ENCODE measurements at regions not wholly inside any gene's neighbourhood (a gene's known extent, or its start where the extent isn't known, plus 50 kb on each side); places are given as distances from the start of the nearest gene placed in this dataset.

DNA sequence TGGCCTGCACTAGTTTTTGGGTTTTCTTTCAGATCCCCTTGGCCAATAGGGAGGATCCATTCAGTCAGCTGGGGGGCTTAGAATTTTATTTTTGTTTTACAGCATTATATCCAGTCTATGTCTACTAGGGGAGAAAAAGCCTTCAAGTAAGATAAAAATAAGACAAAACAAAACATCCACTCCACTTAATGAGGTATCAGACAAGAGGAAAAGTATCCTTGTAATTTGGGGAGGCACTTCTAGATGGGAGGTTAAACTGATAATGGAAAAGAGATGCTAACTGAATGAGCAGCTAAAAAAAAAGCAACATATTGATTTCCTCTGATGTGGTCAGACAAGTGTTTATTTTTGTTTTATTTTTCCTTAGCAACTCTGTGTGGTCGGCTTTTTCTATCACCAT is 278.0 kb upstream of the ANO3 start:
- no peak for DNase-seq

DNA sequence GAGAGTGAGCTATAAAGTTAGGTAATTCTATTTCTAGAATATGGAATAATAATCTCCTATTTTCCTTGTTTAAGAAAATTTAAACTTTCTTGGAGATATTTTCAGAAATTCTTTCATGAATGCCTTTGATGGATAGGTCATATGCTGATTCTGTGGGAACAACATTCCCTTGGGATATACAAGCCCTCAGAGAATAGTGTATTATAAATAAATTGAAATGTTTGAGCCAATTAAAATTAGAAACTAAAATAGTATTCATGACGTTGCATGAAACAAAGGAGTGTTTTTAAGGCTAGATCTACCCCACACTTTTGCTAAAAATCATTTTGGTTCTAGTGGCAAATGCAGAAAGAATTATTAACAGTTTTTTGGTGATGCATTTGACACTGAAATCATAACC is 269.3 kb upstream of the ANO3 start:
- no peak for DNase-seq

DNA sequence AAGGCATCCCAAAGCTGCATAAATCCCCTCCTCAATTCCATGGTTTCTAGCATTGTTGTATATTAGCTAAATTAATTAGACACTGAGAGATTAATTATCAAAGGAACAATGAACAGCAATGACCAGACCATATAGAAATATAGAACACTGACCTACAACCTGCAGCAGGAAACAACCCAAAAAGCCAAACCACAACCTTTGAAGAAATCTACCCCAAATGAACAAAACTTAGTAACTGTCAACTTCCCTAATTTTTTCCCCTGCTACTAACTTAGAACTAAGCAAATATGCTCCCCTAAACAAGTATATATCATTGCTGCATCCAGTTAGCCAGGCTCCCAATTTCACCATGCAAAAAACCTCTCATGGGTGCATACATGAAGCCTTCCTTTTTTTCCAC is 268.0 kb upstream of the ANO3 start:
- no peak for DNase-seq

DNA sequence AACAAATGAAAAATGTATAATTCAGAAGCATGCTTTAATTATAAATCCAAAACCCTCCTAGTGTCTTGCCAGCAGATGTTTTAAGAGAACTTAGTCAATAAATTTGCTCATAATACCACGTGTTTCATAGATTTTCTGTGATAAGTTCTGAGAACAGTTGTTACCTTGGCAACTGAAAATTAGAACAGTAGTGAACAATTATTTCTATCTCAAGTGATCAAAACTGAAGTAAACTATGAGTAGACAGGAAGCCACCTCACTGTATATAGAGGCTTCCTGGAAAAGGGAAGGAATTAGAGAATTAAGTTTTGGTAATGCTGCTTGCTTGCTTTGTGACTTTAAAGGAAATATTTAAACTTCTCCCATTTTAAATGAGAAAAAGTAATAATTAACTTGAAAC is 266.0 kb upstream of the ANO3 start:
- no peak for DNase-seq

DNA sequence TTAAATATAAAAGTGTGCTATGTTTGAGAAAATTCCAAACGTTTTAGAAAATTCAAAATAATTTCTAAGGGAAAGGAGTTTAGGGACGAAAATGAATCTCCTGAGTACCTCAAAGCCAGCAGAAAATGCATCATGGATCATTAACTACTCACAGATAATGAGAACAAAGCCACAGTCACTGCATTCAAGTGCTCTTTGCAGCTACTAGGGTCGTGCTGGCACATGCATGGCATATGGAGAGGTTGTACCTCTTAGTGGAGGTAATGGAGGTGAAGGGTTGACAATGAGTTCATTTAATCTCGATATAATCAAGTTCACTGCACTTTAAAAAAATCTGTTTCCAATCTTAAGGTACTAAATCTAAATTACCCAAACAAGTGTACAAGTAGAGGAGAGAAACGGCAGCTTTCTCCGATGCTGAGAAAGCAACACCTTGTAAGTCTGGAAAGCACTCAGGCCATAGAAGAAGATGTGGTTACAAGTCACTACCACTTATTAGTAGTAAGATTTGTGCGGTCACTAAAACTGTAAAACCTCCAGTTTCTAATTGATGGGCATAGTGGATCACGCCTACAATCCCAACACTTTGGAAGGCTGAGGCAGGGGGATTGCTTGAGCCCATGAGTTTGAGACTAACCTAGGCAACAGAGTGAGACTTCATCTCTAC is 261.1 kb upstream of the ANO3 start:
- DNase-seq, result no peak

DNA sequence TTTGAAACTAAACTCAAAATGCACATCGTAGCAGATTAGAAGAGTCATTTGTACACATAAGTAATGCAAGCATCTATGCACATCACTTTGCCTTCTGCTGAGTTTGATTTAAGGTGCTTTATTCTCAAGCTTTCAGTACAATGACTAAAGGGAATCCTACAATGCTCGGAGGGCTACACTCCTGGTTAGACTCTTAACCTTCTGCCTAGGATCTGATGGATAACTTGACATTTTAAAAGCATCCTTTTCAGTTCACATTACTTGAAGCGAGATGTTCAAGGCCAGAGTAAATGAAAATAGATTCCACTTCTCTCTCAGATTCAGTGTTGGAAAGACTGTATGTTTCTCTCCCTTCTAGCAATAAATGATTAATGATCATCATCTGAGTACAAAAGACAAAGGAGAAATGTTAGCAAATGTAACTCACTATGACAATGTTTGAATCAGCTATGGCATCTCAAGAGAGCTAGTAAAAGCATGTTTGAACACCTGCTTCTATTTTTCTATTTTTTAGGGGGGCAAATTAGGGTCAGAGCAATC is 259.2 kb upstream of the ANO3 start:
- DNase-seq, result no peak

DNA sequence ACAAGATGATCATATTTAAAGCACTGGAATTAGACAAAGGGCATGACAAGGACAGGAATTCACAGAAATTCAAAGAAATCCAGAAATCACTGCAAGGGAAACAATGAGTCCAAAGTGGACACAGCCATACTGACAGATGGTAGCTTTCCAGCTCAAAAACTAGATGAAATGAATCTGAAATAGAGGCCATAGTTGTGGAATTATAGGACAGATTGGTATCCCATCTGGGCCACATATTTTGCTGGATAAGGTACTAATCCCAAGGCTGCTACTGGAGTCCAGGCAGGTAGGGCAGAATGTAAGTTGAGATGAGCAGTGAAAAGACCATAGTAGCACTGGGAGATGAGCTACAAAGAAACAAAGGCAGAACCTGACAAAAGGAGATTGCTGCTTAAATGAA is 258.3 kb upstream of the ANO3 start:
- DNase-seq, result no peak

DNA sequence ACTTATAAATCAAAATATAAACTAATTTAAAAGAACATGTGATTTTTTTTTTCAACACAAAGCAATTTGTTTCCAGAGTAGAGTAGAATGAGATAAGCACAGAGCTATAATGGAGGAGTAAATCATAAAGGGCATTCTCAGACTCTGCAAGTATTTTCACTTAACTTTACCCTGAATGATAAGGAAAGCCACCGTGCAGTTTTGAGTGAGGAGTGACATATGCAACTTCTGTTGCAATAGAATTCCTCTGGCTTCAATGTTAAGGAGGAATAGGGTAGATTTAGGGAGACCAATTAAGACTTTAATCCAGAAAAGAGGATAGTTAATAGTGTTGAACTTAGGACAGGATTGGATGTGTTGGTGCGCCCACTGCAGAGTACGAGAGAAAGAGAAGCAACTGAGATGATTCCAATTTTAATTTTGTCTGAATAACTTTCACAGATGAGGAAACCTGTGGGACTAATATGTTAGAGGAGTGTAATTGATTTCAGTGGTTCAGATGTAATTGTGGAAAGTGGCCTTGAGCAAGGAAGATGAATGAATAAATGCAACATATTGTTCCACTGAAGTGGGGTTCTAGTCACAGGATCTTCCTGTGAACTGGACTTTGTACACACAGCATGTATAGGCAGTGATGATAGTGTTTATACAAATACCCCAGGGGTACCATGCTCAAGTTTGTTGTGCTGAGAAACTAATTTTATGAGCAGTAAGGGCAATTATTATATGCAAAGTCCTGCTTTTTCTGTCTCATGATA is 255.5 kb upstream of the ANO3 start:
- no peak for DNase-seq

DNA sequence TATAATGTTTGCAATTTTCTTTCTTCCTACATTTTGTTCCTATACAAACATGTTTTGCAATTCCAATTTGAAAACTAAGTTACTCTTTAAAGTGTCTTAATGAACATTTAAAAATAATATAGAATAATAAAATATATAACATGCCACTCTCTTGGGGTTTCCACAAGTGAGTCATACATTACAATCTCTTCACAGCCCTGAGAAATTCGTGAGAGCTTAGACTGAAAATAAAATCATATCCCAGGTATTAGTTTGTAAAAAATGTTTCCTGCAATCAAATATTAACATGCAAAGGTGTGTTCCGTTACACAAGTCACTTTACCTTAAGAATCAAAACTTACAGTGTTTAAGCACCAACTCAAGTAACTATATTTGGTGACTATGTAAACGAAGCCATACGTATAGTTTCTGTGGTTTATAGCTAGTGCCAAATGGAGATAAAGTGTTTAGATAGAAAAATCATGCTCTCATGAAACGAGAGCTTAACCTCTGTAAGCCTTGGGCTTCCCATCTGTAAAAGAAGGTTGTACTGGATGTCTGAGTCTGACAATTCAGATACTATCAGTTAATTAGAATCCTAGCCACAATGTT is 253.6 kb upstream of the ANO3 start:
- no peak for DNase-seq

DNA sequence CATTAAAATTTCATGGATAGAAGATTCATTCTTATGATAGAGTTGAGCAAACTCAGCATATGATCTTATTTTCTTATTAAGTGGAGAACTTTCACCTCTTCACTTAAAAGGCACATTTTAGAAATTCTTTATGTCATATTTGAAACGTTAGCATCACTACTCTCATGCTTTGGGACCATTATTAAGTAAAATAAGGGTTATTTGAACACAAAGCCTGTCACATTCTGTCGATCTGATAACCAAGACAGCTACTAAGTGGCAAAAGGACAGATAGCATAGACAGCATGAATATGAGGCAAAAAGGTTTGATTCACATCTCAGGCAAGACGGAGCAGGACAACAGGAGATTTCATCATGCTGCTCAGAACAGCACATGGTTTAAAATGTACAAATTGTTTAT is 247.6 kb upstream of the ANO3 start:
- DNase-seq, result no peak

DNA sequence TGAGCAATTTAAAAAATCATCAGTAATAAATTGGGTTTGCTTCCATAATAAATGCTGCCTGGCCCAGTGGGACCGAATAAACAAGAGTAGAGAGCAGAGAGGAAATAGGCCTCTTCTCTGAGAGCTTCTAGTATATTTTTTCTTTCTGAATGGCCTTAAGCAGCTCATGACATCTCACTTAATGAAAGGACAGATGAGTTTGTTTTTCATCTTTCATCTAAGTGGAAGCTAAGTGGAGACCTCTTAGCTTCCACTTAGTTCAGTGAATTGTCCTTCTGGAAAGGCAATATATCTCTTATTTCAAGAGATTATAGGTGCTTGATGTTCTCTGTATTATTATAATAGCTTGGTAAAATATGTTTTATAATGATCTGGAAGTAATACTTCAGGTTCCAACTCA is 245.9 kb upstream of the ANO3 start:
- DNase-seq, result no peak

DNA sequence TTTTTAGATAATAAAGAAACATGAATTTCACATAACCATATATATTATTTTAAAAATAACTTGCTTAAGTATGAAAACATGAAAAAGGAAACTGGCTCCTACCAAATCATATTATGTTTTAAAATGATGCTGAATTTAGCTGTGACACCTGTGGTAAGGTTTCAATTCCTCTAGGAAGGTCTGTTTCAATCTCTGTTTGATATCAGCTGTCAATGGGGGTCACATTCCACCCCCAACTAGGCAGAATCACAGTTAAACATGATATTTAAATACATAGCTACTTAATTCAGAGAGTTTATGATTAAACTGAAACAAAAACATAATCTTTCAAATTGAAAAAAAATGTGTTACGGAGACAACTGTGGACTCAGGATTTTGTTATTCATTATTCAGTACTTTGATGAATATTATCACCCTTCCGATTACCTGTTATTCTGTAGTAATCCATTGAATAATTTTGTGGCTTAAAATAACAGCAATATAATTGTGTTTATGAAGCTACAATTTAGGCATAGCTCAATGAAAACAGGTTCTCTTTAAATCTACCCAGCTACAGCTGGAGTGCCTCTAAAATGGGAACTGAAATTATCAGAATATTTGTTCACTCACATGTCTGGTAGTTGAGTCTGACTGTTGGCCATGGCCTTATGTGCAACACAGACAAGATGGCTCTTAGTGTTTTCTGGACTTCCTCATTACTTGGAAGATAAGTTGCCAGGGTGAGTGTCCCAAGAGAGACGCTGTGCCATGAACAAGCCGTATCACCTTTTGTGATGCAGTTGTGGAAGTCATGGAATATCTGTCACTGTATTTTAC is 244.6 kb upstream of the ANO3 start:
- no peak for DNase-seq

DNA sequence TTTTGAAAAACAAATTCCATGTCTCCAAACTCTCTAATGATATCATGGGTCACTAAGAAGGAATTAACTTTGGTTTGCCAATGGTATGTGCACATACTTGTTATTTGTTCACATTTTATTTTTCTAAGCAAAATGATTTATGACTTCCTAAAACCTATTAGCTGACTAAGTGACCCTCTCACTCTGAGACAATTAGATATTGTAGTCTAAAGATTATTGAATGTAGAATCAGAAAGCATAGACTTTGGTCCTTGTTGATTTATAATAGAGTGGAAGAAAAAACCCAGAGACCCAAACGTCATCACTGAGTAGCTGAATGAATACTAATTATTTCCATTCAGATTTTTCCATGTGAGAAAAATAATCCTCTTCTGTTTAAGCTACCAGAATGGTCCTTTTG is 243.5 kb upstream of the ANO3 start:
- no peak for DNase-seq

DNA sequence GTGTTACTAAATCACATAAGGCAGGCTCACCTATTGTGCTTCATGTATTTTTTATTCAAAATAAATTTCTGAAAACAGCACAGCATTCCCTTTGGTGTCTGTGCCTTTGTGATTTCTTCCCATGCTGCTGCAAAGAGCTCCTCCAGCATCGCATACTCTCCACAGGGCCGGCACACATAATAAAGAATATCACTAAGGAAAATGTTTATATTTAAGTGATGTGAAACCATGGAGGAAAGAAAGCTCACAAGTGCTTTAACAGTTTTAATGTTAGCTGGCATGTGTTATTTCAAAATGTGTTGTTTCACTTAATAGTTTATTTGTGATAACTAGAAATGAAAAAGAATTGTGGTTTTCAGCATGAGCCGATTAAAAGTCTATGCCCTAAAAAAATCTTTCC is 241.3 kb upstream of the ANO3 start:
- DNase-seq, result no peak

DNA sequence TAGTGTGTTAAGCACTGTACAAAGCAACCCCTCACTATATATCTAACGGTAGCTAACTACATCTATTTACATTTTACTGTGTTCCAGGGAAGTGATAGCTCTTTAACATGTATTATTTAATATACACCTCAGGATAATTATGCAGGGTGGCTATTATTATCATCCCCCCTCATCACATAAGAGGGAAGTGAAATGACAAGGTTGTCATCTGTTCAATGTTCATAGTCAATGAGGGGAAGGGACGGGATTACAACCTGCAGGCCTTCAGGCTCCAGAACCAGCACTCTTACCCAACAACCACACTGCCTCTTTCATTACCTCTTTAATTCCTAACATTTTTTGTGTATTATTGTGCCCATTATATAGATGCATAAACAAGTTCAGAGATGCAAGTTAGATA is 238.7 kb upstream of the ANO3 start:
- DNase-seq, result no peak

DNA sequence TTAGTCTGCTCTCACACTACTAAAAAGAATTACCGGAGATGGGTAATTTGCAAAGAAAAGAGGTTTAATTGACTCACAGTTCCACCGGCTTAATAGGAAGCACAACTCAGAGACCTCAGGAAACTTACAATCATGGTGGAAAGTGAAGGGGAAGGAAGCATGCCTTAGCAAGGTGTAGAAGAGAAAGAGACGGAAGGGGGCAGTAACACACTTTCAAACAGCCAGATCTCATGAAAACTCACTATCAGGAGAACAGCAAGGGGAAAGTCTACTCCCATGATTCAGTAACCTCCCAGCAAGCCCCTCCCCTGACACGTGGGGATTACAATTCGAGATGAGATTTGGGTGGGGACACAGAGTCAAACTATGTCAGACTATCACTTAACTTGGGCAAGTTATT is 236.6 kb upstream of the ANO3 start:
- no peak for DNase-seq

DNA sequence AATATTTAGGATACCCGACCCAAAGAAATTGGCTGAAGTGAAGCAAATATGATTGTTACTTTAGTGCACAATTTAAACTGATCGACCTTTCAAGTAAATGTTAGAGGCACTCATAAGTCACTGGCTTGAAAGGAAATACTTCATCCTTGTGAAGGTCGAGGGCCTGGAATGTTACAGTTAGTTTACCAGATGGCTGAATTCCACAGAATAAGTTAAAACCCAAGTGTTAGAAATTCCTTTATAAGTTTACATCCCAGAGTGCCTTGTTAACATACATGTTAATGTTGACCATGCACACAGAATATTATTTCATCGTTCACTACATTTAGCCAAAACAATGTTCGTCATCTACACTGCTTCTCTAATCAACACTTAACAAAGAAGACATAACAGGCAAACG is 235.5 kb upstream of the ANO3 start:
- no peak for DNase-seq

DNA sequence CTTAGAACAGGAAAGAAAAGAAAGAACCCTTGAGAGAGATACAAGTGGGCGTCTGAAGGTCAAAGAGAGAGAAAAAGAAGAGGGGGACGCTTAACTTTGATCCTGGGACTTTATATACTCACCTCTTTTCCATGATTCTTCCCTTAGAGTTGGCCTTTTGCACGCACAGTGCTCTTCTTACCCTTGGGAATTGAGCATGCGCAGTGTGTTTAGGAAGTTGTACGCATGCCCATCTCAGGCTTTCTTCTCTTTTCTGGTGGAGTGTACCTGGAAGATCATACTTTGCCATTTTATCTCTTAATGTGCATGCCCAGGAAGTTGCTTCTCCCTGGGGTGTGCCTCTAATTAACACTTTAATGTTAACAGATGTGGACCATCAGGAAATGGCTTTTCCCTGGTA is 229.6 kb upstream of the ANO3 start:
- no peak for DNase-seq

DNA sequence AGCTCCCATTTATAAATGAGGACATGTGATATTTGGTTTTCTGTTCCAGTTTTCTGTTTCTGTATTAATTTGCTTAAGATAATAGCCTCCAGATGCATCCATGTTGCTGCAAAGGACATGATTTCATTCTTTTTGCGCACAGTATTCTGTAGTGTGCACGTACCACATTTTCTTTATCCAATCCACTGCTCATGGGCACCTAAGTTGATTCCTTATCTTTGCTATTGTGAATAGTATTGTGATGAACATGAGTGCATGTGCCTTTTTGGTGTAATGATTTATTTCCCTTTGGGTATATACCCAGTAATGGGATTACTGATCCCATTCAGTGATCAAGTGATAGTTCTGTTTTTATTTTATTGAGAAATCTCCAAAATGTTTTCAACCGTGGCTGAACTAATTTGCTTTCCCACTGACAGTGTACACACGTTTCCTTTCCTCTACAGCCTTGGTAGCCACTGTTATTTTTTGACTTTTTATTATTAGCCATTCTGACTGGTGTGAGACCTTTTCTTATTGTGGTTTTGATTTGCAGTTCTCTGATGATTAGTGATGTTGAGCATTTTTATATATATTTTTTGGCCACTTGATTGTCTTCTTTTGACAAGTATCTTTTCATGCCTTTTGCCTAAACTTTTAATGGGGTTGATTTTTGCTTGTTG is 226.0 kb upstream of the ANO3 start:
- DNase-seq, result no peak

DNA sequence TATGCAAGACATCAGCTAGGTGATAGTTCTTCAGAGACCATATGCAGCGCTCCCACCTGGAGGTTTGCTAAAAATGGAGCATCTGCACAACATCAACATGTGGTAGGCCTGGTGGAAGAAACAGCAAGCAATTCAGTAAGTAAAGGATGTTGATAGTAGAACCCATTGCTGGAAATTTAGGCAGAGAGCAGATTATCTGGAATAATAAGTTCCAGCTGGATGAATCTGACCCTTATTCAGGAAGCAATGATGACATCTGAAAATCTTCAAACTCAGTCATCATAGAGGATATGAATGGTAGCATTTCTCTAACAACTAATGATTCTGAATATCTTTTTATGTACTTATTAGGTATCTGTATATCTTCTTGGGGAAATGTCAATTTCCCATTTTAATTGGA is 225.2 kb upstream of the ANO3 start:
- no peak for DNase-seq

DNA sequence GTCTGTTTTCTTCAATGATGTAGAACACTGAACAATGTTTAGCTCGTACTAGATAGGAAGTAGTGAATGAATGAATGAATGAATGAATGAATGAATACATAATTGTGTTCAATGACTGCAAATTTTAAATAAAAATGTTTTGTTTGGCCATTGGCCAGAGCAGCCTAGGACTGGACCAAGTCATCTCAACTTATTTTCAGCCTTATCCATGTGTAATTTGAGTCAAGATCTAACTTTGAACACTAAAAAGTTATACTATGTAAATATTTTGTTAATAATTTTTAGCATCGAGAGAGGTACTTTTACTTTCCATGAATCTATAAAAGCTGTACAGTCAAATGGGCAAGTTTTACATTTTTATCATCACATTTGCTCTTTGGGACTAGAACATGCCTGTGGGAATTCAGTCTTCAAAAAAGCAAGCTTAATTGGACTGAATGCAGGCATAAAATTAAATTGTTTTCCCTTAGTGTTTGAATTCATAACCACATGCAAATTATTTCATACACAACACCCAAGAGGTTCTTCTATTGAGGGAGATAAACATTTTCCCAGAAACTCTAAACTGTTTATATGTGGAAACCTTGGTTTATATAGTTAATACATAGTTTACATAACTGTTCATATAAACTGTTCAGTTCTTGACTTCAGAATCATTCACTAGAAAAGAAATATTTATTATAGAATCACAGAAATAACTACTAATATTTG is 222.1 kb upstream of the ANO3 start:
- no peak for DNase-seq

DNA sequence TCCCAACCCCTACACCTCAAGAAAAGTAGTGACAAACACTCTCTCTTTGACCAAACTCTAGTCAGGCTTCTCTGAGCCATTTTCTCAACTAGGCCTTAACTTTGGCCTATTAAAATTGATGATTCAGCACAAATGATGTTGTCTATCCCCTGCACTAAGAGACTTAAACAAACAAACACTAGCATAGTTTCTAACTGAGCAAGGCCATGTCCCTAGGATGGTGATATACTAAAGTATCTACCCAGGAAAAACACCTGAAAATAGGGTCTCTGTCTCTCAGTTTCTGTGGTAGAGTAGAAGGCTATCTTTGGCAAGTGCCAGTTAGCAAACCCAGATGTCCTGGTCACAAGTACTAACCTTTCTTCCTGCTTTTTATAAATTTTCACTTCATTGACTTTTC is 219.7 kb upstream of the ANO3 start:
- DNase-seq, result no peak
